Tibial nerve (tissue), 4 donors: ENCODE measurements at regions not wholly inside any gene's neighbourhood (a gene's known extent, or its start where the extent isn't known, plus 50 kb on each side); places are given as distances from the start of the nearest gene placed in this dataset.

Source experiments
- DNase-seq, 2 donors: peaks; one replicate each; pipeline ENCODE4 v3.0.0-alpha.2; 2019; ENCODE audit warnings: low spot score in 2 of 2
- H3K27ac ChIP-seq, 4 donors: fragments of 200-600 bp; sonication (generic) in 3 of 4; one replicate each; pipeline ENCODE4 v1.5.1; 2017 to 2019; ENCODE audit warnings: mild to moderate bottlenecking in 1 of 4
- H3K27me3 ChIP-seq, 2 donors: fragments of 200-600 bp; sonication (generic) in 1 of 2; one replicate each; pipeline versions ENCODE4 v1.5.1 to v1.6.0; 2017 to 2019
- H3K36me3 ChIP-seq, 3 donors: fragments of 200-600 bp; sonication (generic); one replicate each; pipeline ENCODE4 v1.5.1; 2018 to 2019
- H3K4me1 ChIP-seq, 4 donors: fragments of 200-600 bp; sonication (generic) in 3 of 4; one replicate each; pipeline ENCODE4 v1.5.1; 2017 to 2019
- H3K4me3 ChIP-seq, 4 donors: fragments of 200-600 bp; sonication (generic) in 3 of 4; one replicate each; pipeline ENCODE4 v1.5.1; 2017 to 2019; ENCODE audit warnings: mild to moderate bottlenecking in 1 of 4, moderate library complexity in 1 of 4
- H3K9me3 ChIP-seq, 4 donors: fragments of 200-600 bp; sonication (generic) in 3 of 4; one replicate each; pipeline ENCODE4 v1.5.1; 2017 to 2019
- CTCF ChIP-seq, 5 experiments: fragments of 200-600 bp in 3 of 5; fragments of 450-650 bp in 2 of 5; sonication (generic) in 3 of 5; IDR thresholded peaks; one replicate each; pipeline ENCODE4 v1.5.1; 2016 to 2019; ENCODE audit warnings: antibody characterized with exemption in 5 of 5, mild to moderate bottlenecking in 3 of 5, moderate library complexity in 2 of 5
- EP300 ChIP-seq, 2 donors: sonication (generic); formaldehyde crosslinking; IDR thresholded peaks; one replicate each; pipeline ENCODE4 v1.6.1; 2017; ENCODE audit warnings: antibody characterized with exemption in 2 of 2, mild to moderate bottlenecking in 1 of 2
- POLR2A ChIP-seq, 2 donors: fragments of 450-650 bp; IDR thresholded peaks; one replicate each; pipeline ENCODE4 v1.6.1; 2017; ENCODE audit warnings: antibody characterized with exemption in 2 of 2, mild to moderate bottlenecking in 2 of 2, moderate library complexity in 2 of 2
- WGBS, 2 donors: methylation state at CpG; one replicate each; pipeline ENCODE4 v1.1.5; 2018; 5-methylcytosine and 5-hydroxymethylcytosine counted together

GRCh38 chr2:4553241-4553640 is 849.9 kb downstream of the DCDC2C start:
- Histone ChIP-seq H3K4me3 (no peak overlapping the region), H3K36me3 (no peaks in the 10 kb centered on the region), H3K9me3 (no peaks in the 10 kb centered on the region), H3K4me1 (peaks cover 0 to 7% (median 0%) of the 10 kb centered on the region in 4 donors), H3K27me3 (no peaks in the 10 kb centered on the region), H3K27ac (no peak overlapping the region)
- no peak for TF ChIP-seq CTCF (IDR thresholded peaks at IDR 0.05)
- no peak for TF ChIP-seq POLR2A (IDR thresholded peaks at IDR 0.05)
- no peak for TF ChIP-seq EP300 (IDR thresholded peaks at IDR 0.05)
- DNase-seq, result no peak
- WGBS, 2 donors, result 56 to 68% methylated on average over 16 of the region's 16 CpGs

- no peak for DNase-seq
- Histone ChIP-seq H3K27me3 (no peaks in the 10 kb centered on the region), H3K36me3 (no peaks in the 10 kb centered on the region), H3K4me3 (no peak overlapping the region), H3K27ac (no peak overlapping the region), H3K9me3 (no peaks in the 10 kb centered on the region), H3K4me1 (peaks cover 0 to 7% (median 0%) of the 10 kb centered on the region in 4 donors)
- TF ChIP-seq POLR2A (IDR thresholded peaks at IDR 0.05), result no peak
- TF ChIP-seq CTCF (IDR thresholded peaks at IDR 0.05), result no peak
- no peak for TF ChIP-seq EP300 (IDR thresholded peaks at IDR 0.05)
- 80 to 85% methylated on average over 9 of the region's 9 CpGs for WGBS, 2 donors
These were observed 852.9 kb downstream of the DCDC2C start for GRCh38 chr2:4556135-4556896.

GRCh38 chr2:4561196-4561595 is 857.8 kb downstream of the DCDC2C start:
- H3K4me1 ChIP-seq, result no peaks in the 10 kb centered on the region
- H3K27ac ChIP-seq, result no peak overlapping the region
- H3K27me3 ChIP-seq, result no peaks in the 10 kb centered on the region
- H3K36me3 ChIP-seq, result no peaks in the 10 kb centered on the region
- peaks cover 0 to 4% (median 0%) of the 10 kb centered on the region in 4 donors for H3K9me3 ChIP-seq
- TF ChIP-seq CTCF (IDR thresholded peaks at IDR 0.05) (no peak), POLR2A (IDR thresholded peaks at IDR 0.05) (no peak), EP300 (IDR thresholded peaks at IDR 0.05) (no peak)
- H3K4me3 ChIP-seq, result no peak overlapping the region
- no peak for DNase-seq

GRCh38 chr2:4576075-4576474 is 872.7 kb downstream of the DCDC2C start:
- no peak overlapping the region for H3K27ac ChIP-seq
- no peaks in the 10 kb centered on the region for H3K4me1 ChIP-seq
- no peaks in the 10 kb centered on the region for H3K27me3 ChIP-seq
- no peak overlapping the region for H3K4me3 ChIP-seq
- DNase-seq, result no peak
- WGBS, 2 donors, result 62 to 81% methylated on average over 1 of the region's 1 CpG
- peaks cover 0 to 8% (median 0%) of the 10 kb centered on the region in 4 donors for H3K9me3 ChIP-seq
- H3K36me3 ChIP-seq, result no peaks in the 10 kb centered on the region
- TF ChIP-seq POLR2A (IDR thresholded peaks at IDR 0.05), result no peak
- no peak for TF ChIP-seq CTCF (IDR thresholded peaks at IDR 0.05)
- TF ChIP-seq EP300 (IDR thresholded peaks at IDR 0.05), result no peak

GRCh38 chr2:4579977-4580376 is 876.6 kb downstream of the DCDC2C start:
- DNase-seq, result no peak
- WGBS, 2 donors, result 81 to 83% methylated on average over 3 of the region's 3 CpGs

More at GRCh38 chr2:4579977-4580376, 876.6 kb downstream of the DCDC2C start:
- Histone ChIP-seq H3K27ac (no peak overlapping the region), H3K27me3 (no peaks in the 10 kb centered on the region), H3K36me3 (no peaks in the 10 kb centered on the region), H3K4me3 (no peak overlapping the region), H3K4me1 (no peaks in the 10 kb centered on the region), H3K9me3 (no peaks in the 10 kb centered on the region)
- no peak for TF ChIP-seq POLR2A (IDR thresholded peaks at IDR 0.05)
- no peak for TF ChIP-seq EP300 (IDR thresholded peaks at IDR 0.05)
- TF ChIP-seq CTCF (IDR thresholded peaks at IDR 0.05), result no peak
